Brain microvascular endothelial cell (primary cell): ENCODE measurements at regions not wholly inside any gene's neighbourhood (a gene's known extent, or its start where the extent isn't known, plus 50 kb on each side); places are given as distances from the start of the nearest gene placed in this dataset.

ENCODE experiments used
- DNase-seq: peaks from one replicate; pipeline ENCODE4 v3.0.0-alpha.2; 2020
- H3K27ac ChIP-seq: fragments of 250-450 bp; sonication (Bioruptor Pico); 2 replicates; pipeline ENCODE4 v1.5.1; 2020; ENCODE audit warnings: mild to moderate bottlenecking, moderate library complexity
- H3K27me3 ChIP-seq: fragments of 250-450 bp; sonication (Bioruptor Pico); replicated peaks from 2 replicates; pipeline ENCODE4 v1.5.1; 2020; ENCODE audit warnings: mild to moderate bottlenecking
- H3K36me3 ChIP-seq: fragments of 250-450 bp; sonication (Bioruptor Pico); replicated peaks from 2 replicates; pipeline ENCODE4 v1.5.1; 2020; ENCODE audit warnings: mild to moderate bottlenecking
- H3K4me3 ChIP-seq: 2 replicates; pipeline ENCODE4 v1.5.1; 2011; ENCODE audit warnings: low read depth, mild to moderate bottlenecking, control low read depth, low read length, moderate library complexity
- CTCF ChIP-seq: IDR thresholded peaks from 2 replicates; pipeline ENCODE4 v1.5.1; 2011; ENCODE audit warnings: low read depth, mild to moderate bottlenecking, moderate library complexity, low read length, control low read depth, inconsistent platforms; ENCODE audit errors: missing control alignments
- in situ Hi-C: cut with HindIII; loops from 2 replicates; pipeline ENCODE4 v1.10.0; 2017; ENCODE audit warnings: low sequenced_read_pairs, low pct_ligation_motif_present

GRCh38 chr3:22745321-22745720 lies 457.8 kb upstream of the UBE2E2 start:
- no peak for DNase-seq
- Histone ChIP-seq H3K27ac (no peak overlapping the region), H3K4me3 (no peak overlapping the region), H3K36me3 (no peaks in the 10 kb centered on the region), H3K27me3 (no peaks in the 10 kb centered on the region)
- in situ Hi-C loops: no loop called here
- TF ChIP-seq CTCF: no peak

GRCh38 chr3:22746221-22746620 lies 456.9 kb upstream of the UBE2E2 start:
- no peak for TF ChIP-seq CTCF
- no peaks in the 10 kb centered on the region for H3K36me3 ChIP-seq
- H3K27ac ChIP-seq: no peak overlapping the region
- no peak for DNase-seq
- in situ Hi-C loops: no loop called here
- no peaks in the 10 kb centered on the region for H3K27me3 ChIP-seq
- H3K4me3 ChIP-seq: no peak overlapping the region

- DNase-seq: no peak
Measured at GRCh38 chr3:22748453-22749045, 454.6 kb upstream of the UBE2E2 start.

GRCh38 chr3:22759636-22760310 lies 443.4 kb upstream of the UBE2E2 start:
- no peaks in the 10 kb centered on the region for H3K36me3 ChIP-seq
- no peak for TF ChIP-seq CTCF
- no peaks in the 10 kb centered on the region for H3K27me3 ChIP-seq
- no peak overlapping the region for H3K4me3 ChIP-seq
- no peak for DNase-seq
- in situ Hi-C loops: no loop called here
- H3K27ac ChIP-seq: no peak overlapping the region

More at GRCh38 chr3:22748453-22749045, 454.6 kb upstream of the UBE2E2 start:
- H3K36me3 ChIP-seq: no peaks in the 10 kb centered on the region
- H3K27me3 ChIP-seq: no peaks in the 10 kb centered on the region
- in situ Hi-C loops: no loop called here
- no peak for TF ChIP-seq CTCF
- H3K27ac ChIP-seq: no peak overlapping the region
- H3K4me3 ChIP-seq: no peak overlapping the region

- Histone ChIP-seq H3K27ac (no peak overlapping the region), H3K27me3 (no peaks in the 10 kb centered on the region), H3K4me3 (no peak overlapping the region), H3K36me3 (no peaks in the 10 kb centered on the region)
- TF ChIP-seq CTCF: no peak
- in situ Hi-C loops: no loop called here
- no peak for DNase-seq
Measured at GRCh38 chr3:22765679-22766078, 437.4 kb upstream of the UBE2E2 start.

- in situ Hi-C loops: no loop called here
- no peak for TF ChIP-seq CTCF
- no peaks in the 10 kb centered on the region for H3K27me3 ChIP-seq
- no peak overlapping the region for H3K27ac ChIP-seq
- no peak for DNase-seq
- H3K4me3 ChIP-seq: no peak overlapping the region
- no peaks in the 10 kb centered on the region for H3K36me3 ChIP-seq
Measured at GRCh38 chr3:22777834-22778233, 425.3 kb upstream of the UBE2E2 start.
